Chondrocyte (in vitro differentiated cells): ENCODE measurements at regions not wholly inside any gene's neighbourhood (a gene's known extent, or its start where the extent isn't known, plus 50 kb on each side); places are given as distances from the start of the nearest gene placed in this dataset.

Source experiments
- DNase-seq: peaks from one replicate; pipeline ENCODE4 v3.0.0; 2021; ENCODE audit warnings: mixed read lengths, low spot score
- H3K27ac Mint-ChIP-seq: one replicate; pipeline ENCODE4 v1.8.0; 2021; ENCODE audit warnings: mild to moderate bottlenecking, moderate library complexity, mixed read lengths; ENCODE audit not compliant: unreplicated experiment
- H3K27me3 Mint-ChIP-seq: 2 replicates; pipeline ENCODE4 v1.8.0; 2021; ENCODE audit warnings: low read depth, mixed read lengths
- H3K36me3 Mint-ChIP-seq: 2 replicates; pipeline ENCODE4 v1.8.0; 2021; ENCODE audit warnings: low read depth, mixed read lengths
- H3K4me1 Mint-ChIP-seq: 2 replicates; pipeline ENCODE4 v1.8.0; 2021; ENCODE audit warnings: low read depth, mild to moderate bottlenecking, mixed read lengths
- H3K4me3 Mint-ChIP-seq: one replicate; pipeline ENCODE4 v1.8.0; 2021; ENCODE audit warnings: mild to moderate bottlenecking, moderate library complexity, mixed read lengths; ENCODE audit not compliant: unreplicated experiment
- H3K9me3 Mint-ChIP-seq: 2 replicates; pipeline ENCODE4 v1.8.0; 2021; ENCODE audit warnings: low read depth, mixed read lengths
- TF ChIP-seq, protein P1 (sequence below): fragments of 200-600 bp; sonication (generic); IDR thresholded peaks from 2 replicates; pipeline ENCODE4 v1.5.0; 2021; ENCODE audit warnings: antibody characterized with exemption, mild to moderate bottlenecking, moderate library complexity

DNA sequence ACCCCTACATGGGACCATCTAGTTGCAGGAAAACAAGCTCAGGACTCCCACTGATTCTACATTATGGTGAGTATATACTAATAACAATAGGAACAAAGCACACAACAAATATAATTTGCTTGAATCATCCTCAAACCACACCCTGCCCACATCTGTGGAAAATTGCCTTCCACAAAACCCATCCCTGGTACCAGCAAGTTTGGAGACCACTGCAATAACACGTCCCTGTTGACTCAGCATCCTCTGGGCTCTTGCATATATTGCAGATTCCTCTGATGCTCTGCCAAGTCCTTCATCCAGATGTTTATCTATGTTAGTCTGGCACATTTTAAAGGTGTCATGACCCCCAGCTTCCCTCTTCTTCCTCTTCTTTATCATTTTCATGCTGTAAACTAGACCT lies 138.4 kb downstream of the PCTP start:
- Mint-ChIP-seq H3K27me3 (no peaks in the 10 kb centered on the region), H3K4me3 (no peak overlapping the region), H3K4me1 (no peaks in the 10 kb centered on the region), H3K9me3 (peaks cover 5% of the 10 kb centered on the region), H3K27ac (no peak overlapping the region), H3K36me3 (no peaks in the 10 kb centered on the region)
- TF ChIP-seq, protein P1, sequence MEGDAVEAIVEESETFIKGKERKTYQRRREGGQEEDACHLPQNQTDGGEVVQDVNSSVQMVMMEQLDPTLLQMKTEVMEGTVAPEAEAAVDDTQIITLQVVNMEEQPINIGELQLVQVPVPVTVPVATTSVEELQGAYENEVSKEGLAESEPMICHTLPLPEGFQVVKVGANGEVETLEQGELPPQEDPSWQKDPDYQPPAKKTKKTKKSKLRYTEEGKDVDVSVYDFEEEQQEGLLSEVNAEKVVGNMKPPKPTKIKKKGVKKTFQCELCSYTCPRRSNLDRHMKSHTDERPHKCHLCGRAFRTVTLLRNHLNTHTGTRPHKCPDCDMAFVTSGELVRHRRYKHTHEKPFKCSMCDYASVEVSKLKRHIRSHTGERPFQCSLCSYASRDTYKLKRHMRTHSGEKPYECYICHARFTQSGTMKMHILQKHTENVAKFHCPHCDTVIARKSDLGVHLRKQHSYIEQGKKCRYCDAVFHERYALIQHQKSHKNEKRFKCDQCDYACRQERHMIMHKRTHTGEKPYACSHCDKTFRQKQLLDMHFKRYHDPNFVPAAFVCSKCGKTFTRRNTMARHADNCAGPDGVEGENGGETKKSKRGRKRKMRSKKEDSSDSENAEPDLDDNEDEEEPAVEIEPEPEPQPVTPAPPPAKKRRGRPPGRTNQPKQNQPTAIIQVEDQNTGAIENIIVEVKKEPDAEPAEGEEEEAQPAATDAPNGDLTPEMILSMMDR = no peak
- DNase-seq = no peak

DNA sequence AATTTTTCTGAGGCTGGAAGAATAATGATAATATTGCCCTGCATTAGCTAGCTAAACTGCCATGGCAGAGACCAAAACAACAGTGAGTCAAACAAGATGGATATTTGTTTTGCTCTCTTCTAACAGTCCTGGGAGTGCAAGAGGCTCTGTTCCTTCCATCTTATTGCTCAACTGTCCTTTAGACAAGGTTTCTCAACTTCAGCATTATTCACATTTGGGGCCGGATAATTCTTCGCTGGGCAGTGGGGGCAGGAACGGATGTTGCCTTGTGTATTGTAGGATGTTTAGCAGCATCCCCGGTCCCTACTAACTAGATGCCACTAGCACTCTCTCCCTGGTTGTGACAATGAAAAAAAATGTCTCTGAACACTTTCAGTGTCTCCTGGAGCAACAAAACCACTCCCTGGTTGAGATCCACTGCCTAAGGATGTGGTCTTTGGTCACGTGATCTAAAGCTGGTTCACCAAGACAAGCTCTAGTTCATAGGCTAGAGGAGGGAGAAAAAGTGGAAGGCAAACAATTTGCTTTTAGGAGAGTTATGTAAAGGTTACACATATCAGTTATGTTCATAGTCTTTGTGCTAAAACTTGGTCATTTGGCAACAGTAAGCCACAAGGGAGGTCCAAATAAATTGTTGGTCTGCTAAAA lies 144.4 kb downstream of the PCTP start:
- no peak for DNase-seq
- no peaks in the 10 kb centered on the region for H3K27me3 Mint-ChIP-seq
- no peaks in the 10 kb centered on the region for H3K4me1 Mint-ChIP-seq
- H3K36me3 Mint-ChIP-seq = no peaks in the 10 kb centered on the region
- H3K4me3 Mint-ChIP-seq = no peak overlapping the region
- TF ChIP-seq, protein P1 = no peak
- H3K9me3 Mint-ChIP-seq = peaks cover 3% of the 10 kb centered on the region
- H3K27ac Mint-ChIP-seq = no peak overlapping the region

DNA sequence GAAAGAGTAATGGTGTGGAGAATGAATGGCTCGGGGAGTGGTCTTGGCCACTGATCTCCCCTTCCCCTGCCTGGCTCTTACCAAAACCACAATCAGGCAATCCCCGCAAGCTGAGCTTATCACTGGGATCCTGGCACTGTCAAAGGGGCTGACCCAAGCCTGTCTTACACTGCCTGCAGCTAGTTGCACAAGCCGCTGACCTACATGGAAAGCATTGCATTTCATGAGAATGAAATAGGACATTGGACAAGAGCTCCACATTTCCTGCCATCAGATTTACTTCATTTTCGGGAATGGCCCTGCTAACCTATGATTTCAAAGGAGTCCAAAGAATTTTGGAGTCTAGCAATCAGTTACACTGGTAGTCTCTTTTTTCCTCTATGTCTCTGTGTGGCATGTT lies 146.4 kb downstream of the PCTP start:
- no peak overlapping the region for H3K4me3 Mint-ChIP-seq
- H3K9me3 Mint-ChIP-seq = peaks cover 2% of the 10 kb centered on the region
- H3K27ac Mint-ChIP-seq = no peak overlapping the region
- no peaks in the 10 kb centered on the region for H3K27me3 Mint-ChIP-seq
- no peaks in the 10 kb centered on the region for H3K4me1 Mint-ChIP-seq
- TF ChIP-seq, protein P1 = no peak
- no peaks in the 10 kb centered on the region for H3K36me3 Mint-ChIP-seq
- DNase-seq = no peak

DNA sequence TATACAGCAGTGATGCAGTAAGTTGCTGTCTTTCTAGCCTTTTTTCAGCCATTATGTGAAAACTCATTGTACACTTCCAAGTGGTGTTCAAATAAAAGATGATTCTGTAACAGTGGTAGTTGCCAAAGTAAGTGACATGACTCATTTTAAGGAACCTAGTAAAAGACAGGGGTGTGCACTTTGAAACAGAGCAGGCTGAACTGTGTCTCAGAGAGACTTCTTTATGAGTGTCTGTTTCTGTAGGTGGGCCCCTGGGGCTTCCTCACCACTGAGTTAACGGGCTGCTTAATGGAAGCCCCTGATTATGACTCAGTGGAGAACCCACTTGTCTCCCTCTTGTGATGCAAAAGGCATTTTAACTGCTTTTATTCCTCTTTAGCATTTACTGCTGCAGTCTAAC lies 147.3 kb downstream of the PCTP start:
- Mint-ChIP-seq H3K9me3 (peaks cover 2% of the 10 kb centered on the region), H3K4me3 (no peak overlapping the region), H3K36me3 (no peaks in the 10 kb centered on the region), H3K4me1 (no peaks in the 10 kb centered on the region), H3K27me3 (no peaks in the 10 kb centered on the region), H3K27ac (no peak overlapping the region)
- TF ChIP-seq, protein P1 = no peak
- no peak for DNase-seq

DNA sequence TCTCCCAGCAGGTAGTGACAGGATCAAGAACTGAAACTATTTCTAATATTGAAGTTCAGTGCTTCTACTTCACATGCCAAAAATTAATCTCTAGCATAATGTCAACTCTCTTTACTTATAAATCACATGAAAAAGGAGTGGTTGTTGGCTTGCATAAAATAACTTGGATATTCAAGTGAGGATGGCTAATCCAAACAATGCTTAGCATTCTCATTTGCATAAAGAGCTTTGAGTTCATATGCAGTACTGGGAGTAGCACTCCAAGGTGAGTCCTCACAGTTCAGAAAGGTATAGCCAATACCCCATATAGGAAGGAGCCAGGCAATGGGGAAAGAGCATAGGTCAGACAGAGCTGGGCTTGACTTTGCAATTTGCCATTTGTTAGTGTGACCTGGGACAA lies 149.3 kb downstream of the PCTP start:
- no peak overlapping the region for H3K27ac Mint-ChIP-seq
- H3K27me3 Mint-ChIP-seq = peaks cover 4% of the 10 kb centered on the region
- TF ChIP-seq, protein P1 = no peak
- peaks cover 2% of the 10 kb centered on the region for H3K9me3 Mint-ChIP-seq
- no peaks in the 10 kb centered on the region for H3K4me1 Mint-ChIP-seq
- no peaks in the 10 kb centered on the region for H3K36me3 Mint-ChIP-seq
- no peak for DNase-seq
- H3K4me3 Mint-ChIP-seq = no peak overlapping the region
